Central memory CD8-positive, alpha-beta T cell (primary cell): ENCODE measurements at regions not wholly inside any gene's neighbourhood (a gene's known extent, or its start where the extent isn't known, plus 50 kb on each side); places are given as distances from the start of the nearest gene placed in this dataset.

Experiments
- ATAC-seq: fragments of 150-1000 bp; cut with Tn5 transposase; replicated peaks from 2 replicates; pipeline ENCODE4 v1.10.0; 2022; ENCODE audit warnings: mild to moderate bottlenecking, moderate FRiP score, moderate number of reproducible peaks; ENCODE audit not compliant: poor library complexity, severe bottlenecking; ENCODE audit errors: extremely low read depth
- DNase-seq, 2 donors: peaks; one replicate each; pipeline ENCODE4 v3.0.0; 2021; ENCODE audit warnings: low spot score in 2 of 2
- H3K27ac Mint-ChIP-seq: one replicate; pipeline ENCODE4 v1.8.0; 2022; ENCODE audit warnings: low read depth, mild to moderate bottlenecking, moderate library complexity, mixed read lengths
- H3K27me3 Mint-ChIP-seq: one replicate; pipeline ENCODE4 v1.8.0; 2022; ENCODE audit warnings: mixed read lengths
- H3K36me3 Mint-ChIP-seq: one replicate; pipeline ENCODE4 v1.8.0; 2022; ENCODE audit warnings: mild to moderate bottlenecking, moderate library complexity, mixed read lengths; ENCODE audit not compliant: insufficient read depth
- H3K4me1 Mint-ChIP-seq: one replicate; pipeline ENCODE4 v1.8.0; 2022; ENCODE audit warnings: mixed read lengths
- H3K4me3 Mint-ChIP-seq: one replicate; pipeline ENCODE4 v1.8.0; 2022; ENCODE audit warnings: mild to moderate bottlenecking, moderate library complexity, mixed read lengths
- H3K9me3 Mint-ChIP-seq: one replicate; pipeline ENCODE4 v1.8.0; 2022; ENCODE audit warnings: mixed read lengths

DNA sequence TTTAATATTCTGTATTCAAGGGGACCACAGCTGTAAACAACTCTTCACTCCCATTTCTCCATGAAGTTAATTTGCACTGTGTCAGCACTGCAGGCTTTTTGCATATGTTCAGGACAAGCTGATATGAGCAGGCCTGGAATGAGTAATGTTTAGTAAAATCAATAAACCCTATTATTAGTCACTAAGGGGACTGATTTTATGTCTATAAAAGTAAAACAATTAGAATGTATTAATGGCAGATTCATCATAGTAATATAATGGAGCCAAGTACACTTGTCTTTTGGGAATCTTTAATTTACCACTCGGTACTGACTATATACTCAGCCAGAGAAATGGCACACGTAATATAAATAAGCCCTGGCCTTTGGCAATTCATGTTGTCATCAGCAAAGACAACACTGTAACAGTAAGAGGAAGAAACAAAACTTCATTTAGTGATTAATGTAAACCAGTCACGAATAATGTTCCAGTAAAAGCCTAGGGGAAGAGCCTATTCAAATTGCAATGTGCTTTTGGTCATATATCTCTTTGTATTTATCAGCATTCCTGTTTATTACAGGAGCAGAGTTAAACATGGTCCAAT is 111.6 kb downstream of the ZNF608 start:
- Mint-ChIP-seq H3K4me3 (no peak overlapping the region), H3K9me3 (no peaks in the 10 kb centered on the region), H3K27ac (no peak overlapping the region), H3K27me3 (no peaks in the 10 kb centered on the region), H3K4me1 (no peaks in the 10 kb centered on the region), H3K36me3 (no peaks in the 10 kb centered on the region)
- DNase-seq (no peak), ATAC-seq (no peak)

- ATAC-seq, result no peak
- no peak for DNase-seq
- Mint-ChIP-seq H3K4me3 (no peak overlapping the region), H3K4me1 (no peaks in the 10 kb centered on the region), H3K27me3 (no peaks in the 10 kb centered on the region), H3K27ac (no peak overlapping the region), H3K36me3 (no peaks in the 10 kb centered on the region), H3K9me3 (no peaks in the 10 kb centered on the region)
These were observed 112.2 kb downstream of the ZNF608 start for GRCh38 chr5:124634228-124634739.

DNA sequence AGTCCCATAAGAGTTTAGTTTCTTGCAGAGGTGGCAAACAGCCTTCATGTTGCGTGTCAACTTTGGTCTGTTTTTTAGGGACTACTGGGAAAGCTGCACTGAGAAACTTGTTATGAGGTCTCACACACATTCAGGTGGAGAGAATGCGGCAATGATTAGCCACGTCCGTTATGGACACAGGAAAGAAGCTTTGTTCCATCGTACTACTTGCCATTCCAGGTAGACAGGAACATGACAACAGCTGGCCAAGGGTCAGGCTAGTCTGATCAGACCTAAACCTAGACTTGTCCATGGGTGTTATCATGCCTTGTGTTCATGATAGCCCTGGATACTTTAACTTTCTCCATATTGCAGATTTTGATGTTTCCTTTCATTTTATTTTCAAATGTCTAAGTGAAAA is 113.2 kb downstream of the ZNF608 start:
- Mint-ChIP-seq H3K4me3 (no peak overlapping the region), H3K27ac (no peak overlapping the region), H3K4me1 (no peaks in the 10 kb centered on the region), H3K9me3 (no peaks in the 10 kb centered on the region), H3K27me3 (no peaks in the 10 kb centered on the region), H3K36me3 (no peaks in the 10 kb centered on the region)
- DNase-seq, result no peak
- no peak for ATAC-seq

DNA sequence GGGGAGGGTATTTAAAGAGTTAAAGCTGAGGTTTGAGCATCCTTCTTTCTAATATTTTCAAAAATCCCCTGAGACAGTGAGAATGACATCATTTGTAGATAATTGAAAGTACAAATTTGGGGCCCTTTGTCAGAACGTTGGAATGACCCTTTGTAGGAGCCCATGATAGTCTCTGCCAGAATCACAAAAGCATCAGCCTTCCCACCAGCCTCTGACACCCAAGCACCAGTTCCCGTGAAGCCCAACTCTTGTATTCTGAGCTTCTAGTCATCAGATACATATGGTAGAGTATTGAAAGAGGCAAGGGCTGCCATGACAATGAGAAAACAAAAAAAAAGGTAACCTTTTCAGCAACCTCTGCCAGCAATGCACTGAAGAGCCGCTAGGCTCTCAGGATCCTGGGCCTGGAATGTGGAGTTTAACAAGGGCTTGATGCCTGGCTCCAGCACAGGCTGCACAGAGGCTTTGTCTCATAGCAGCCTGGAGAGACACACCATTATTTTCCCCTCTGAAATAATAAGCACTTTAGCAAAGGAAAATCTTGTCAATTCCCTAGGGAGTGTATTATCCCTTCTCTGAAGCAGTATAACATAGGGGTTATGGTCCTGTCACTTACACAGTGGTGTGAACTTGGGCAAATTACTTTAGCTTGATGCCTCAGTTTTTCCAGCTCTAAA is 114.4 kb downstream of the ZNF608 start:
- H3K36me3 Mint-ChIP-seq, result no peaks in the 10 kb centered on the region
- H3K27me3 Mint-ChIP-seq, result no peaks in the 10 kb centered on the region
- H3K27ac Mint-ChIP-seq, result no peak overlapping the region
- H3K4me1 Mint-ChIP-seq, result no peaks in the 10 kb centered on the region
- H3K9me3 Mint-ChIP-seq, result no peaks in the 10 kb centered on the region
- ATAC-seq (no peak), DNase-seq (no peak)
- H3K4me3 Mint-ChIP-seq, result no peak overlapping the region

DNA sequence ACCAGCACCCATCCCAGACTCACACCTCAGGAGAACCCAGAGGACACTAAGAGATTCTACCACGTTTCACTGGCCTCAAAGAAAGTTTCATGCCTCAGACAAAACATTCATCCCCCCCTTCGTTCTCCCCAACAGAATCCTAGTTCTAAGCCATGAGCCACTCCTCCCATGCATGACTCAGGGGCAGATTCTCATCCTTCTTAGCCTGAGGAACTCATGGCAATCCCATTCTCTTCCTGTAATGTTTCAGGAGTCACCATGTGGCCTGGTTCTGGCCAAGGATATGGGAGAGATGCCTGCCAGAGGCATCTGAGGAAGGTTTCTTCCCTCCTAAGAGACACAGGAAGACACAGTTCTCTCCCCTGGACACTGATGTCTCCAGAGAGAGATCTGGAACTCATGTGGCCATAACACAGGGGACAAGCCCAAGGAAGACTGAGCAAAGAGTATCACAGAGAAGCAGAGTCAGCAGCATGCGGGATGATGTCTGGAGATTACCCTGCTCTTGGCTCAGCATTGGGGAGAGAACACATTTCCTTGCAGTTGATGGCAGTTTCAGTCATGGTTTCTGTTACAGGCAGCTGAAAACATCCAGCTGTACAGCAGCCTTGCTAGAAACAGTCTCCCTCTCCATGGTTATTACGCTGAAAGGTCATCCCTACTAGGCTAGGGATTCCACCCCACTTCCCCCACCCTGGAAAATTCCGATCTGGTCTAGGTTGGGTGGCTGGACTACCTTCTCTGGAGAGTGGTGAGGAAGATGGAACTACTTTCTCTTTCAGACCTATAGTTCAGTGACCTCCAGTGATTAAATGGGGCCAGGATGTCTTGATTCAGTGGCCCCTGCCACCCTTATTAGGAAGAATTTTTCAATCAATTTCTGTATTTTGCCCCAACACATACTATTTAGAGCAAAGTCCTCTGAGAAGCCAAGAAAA is 115.4 kb downstream of the ZNF608 start:
- ATAC-seq (no peak), DNase-seq (no peak)
- Mint-ChIP-seq H3K4me3 (no peak overlapping the region), H3K36me3 (no peaks in the 10 kb centered on the region), H3K27me3 (no peaks in the 10 kb centered on the region), H3K4me1 (no peaks in the 10 kb centered on the region), H3K27ac (no peak overlapping the region), H3K9me3 (no peaks in the 10 kb centered on the region)

DNA sequence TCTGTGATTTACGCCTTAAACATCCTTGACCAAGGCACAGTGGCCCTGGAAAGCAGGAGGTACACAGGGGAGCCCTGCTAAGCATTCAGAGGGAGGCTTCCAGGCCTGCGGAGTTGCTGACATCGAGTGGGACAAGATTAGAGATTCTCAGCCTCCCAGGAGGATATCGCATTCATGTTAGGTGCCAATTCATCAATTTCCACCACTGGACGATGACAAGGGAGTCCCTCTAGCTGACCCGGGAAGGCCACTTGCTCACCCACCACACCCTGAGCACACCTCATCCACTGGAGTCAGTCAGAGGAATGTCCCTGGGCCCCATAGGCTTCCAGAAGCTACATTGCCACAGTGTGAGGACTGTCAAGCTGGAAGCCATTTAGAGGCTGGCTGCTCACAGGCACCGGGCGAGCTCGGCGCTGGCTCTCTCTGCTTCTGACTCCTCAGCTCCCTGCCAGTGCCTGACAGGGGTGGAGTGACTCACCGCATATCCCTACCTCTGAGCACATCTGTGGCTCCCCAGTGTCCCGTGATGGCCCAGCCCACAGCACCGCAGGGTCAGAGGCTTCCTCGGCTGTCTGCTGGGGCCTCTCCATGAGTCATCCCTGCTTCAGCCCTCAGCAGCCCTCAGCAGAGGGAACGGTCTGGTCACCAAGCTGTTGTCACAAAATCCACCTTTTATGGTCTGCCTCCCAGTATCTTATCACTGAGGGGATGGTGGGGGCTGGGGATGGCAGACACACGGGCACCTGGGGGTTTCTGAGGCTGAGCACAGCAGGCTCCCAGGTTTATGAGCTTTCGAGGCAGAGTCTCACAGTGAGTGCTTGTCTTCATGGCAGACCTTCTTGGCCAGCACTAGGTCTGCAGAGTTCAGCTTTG is 117.5 kb downstream of the ZNF608 start:
- ATAC-seq, result no peak
- no peak for DNase-seq
- no peaks in the 10 kb centered on the region for H3K4me1 Mint-ChIP-seq
- no peaks in the 10 kb centered on the region for H3K9me3 Mint-ChIP-seq
- no peak overlapping the region for H3K4me3 Mint-ChIP-seq
- H3K27me3 Mint-ChIP-seq, result no peaks in the 10 kb centered on the region
- H3K36me3 Mint-ChIP-seq, result no peaks in the 10 kb centered on the region
- H3K27ac Mint-ChIP-seq, result no peak overlapping the region

DNA sequence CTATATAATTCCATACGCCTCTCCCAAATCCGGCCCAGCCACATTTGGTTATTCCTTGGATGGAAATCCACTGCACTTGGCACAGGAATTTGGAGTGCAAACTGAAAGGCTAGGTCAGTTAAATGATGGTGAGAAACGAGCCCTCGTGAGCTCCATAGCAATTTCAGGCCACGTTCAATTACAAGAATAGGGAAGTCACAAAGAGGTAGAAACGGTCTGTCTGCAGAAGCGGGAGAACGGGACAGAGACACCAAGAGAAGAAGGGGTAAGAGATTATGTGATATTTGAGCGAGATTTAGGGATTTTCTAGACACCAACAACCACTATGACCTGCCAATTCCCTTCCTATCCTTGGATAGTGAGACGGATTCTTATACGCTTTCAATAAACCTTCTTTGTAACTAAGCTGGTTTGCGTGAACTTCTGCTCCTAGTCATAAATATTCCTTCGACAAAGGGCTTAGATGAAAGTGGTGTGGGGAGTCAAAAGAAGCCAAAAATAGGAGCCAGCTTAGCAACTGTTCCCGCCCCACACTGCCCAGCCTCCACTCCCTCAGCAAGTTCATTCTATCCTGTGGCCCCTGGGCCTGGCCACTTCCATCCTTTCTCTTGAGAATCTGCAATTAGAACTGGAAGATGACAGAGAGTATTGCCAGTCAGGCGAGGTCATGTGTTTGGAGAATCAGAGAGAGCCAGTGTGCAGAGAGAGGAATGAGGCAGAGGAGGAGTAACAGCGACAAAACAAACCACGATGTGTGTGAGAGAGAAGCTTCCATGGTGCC is 118.4 kb downstream of the ZNF608 start:
- no peaks in the 10 kb centered on the region for H3K27me3 Mint-ChIP-seq
- H3K27ac Mint-ChIP-seq, result no peak overlapping the region
- H3K4me1 Mint-ChIP-seq, result no peaks in the 10 kb centered on the region
- DNase-seq (no peak), ATAC-seq (no peak)
- no peaks in the 10 kb centered on the region for H3K9me3 Mint-ChIP-seq
- H3K36me3 Mint-ChIP-seq, result no peaks in the 10 kb centered on the region
- H3K4me3 Mint-ChIP-seq, result no peak overlapping the region

GRCh38 chr5:124626053-124626452 is 120.4 kb downstream of the ZNF608 start:
- no peak for ATAC-seq
- Mint-ChIP-seq H3K27ac (no peak overlapping the region), H3K9me3 (no peaks in the 10 kb centered on the region), H3K4me3 (no peak overlapping the region), H3K36me3 (no peaks in the 10 kb centered on the region), H3K27me3 (no peaks in the 10 kb centered on the region), H3K4me1 (no peaks in the 10 kb centered on the region)
- no peak for DNase-seq

DNA sequence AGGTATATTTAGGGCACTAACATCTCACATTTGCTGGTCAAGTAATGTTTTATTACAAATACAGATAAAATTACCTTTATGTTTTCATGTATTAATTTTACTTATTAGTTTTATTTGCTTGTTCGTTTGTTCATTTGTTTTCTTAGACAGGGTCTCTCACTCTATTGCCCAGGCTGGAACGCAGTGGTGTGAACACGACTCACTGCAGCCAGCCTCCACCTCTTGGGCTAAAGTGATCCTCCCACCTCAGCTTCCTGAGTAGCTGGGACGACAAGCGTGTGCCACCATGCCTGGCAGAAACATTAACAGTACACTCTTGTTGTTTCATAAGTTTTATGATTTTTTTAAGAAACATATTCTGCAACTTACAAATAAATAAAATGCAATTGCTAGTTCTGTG is 123.2 kb downstream of the ZNF608 start:
- no peak for ATAC-seq
- Mint-ChIP-seq H3K27ac (no peak overlapping the region), H3K4me3 (no peak overlapping the region), H3K36me3 (no peaks in the 10 kb centered on the region), H3K4me1 (no peaks in the 10 kb centered on the region), H3K27me3 (no peaks in the 10 kb centered on the region), H3K9me3 (peaks cover 6% of the 10 kb centered on the region)
- no peak for DNase-seq

- Mint-ChIP-seq H3K27ac (no peak overlapping the region), H3K27me3 (no peaks in the 10 kb centered on the region), H3K4me3 (no peak overlapping the region), H3K36me3 (no peaks in the 10 kb centered on the region), H3K9me3 (peaks cover 6% of the 10 kb centered on the region), H3K4me1 (no peaks in the 10 kb centered on the region)
- DNase-seq (no peak), ATAC-seq (no peak)
These were observed 123.6 kb downstream of the ZNF608 start for GRCh38 chr5:124622851-124623250.

DNA sequence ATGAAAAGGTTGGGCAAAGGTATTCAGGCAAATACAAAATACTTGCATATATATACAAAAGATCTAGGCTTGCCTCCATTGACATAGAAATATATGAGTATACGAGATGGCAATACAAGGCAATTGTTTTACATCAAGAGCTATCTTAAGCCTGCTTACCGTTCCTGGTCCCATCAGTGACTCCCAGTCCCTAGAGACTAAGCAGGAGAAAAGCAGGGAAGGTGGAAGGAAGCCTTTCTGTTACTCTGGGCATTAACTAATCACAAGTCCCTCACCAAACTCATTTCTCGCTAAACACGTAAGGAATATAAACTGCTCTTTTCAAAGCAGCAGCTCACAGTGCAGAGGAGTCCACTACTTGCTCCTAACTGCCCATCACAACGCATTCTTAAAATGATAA is 125.2 kb downstream of the ZNF608 start:
- ATAC-seq, result no peak
- Mint-ChIP-seq H3K9me3 (peaks cover 6% of the 10 kb centered on the region), H3K4me3 (no peak overlapping the region), H3K36me3 (no peaks in the 10 kb centered on the region), H3K27ac (no peak overlapping the region), H3K27me3 (no peaks in the 10 kb centered on the region), H3K4me1 (no peaks in the 10 kb centered on the region)
- DNase-seq, result no peak
